HFFc6 (cell line): ENCODE measurements at regions not wholly inside any gene's neighbourhood (a gene's known extent, or its start where the extent isn't known, plus 50 kb on each side); places are given as distances from the start of the nearest gene placed in this dataset.
"Not testable (repeated sequence)": the region's sequence is repeated elsewhere in the genome, so short reads cannot be mapped to it uniquely, and the experiment has no call there.

Experiments
- DNase-seq: peaks from one replicate; pipeline ENCODE4 v3.0.0-alpha.2; 2018
- H3K27ac Mint-ChIP-seq: 2 replicates; pipeline ENCODE4 v1.8.0; 2020; ENCODE audit warnings: mild to moderate bottlenecking, mixed read lengths
- H3K27me3 Mint-ChIP-seq: 2 replicates; pipeline ENCODE4 v1.8.0; 2021; ENCODE audit warnings: mild to moderate bottlenecking, moderate library complexity, mixed read lengths; ENCODE audit not compliant: insufficient read depth
- H3K36me3 Mint-ChIP-seq: 2 replicates; pipeline ENCODE4 v1.8.0; 2021; ENCODE audit warnings: low read depth, mixed read lengths
- H3K4me1 Mint-ChIP-seq: 2 replicates; pipeline ENCODE4 v1.8.0; 2020; ENCODE audit warnings: low read depth, mixed read lengths
- H3K4me3 Mint-ChIP-seq: 2 replicates; pipeline ENCODE4 v1.8.0; 2020; ENCODE audit warnings: mild to moderate bottlenecking, moderate library complexity, mixed read lengths
- H3K9me3 Mint-ChIP-seq: 2 replicates; pipeline ENCODE4 v1.8.0; 2020; ENCODE audit warnings: mild to moderate bottlenecking, mixed read lengths
- CTCF ChIP-seq: fragments of 200-600 bp; sonication (generic); IDR thresholded peaks from 2 replicates; pipeline ENCODE4 v1.5.0; 2021; ENCODE audit warnings: antibody characterized with exemption, mild to moderate bottlenecking

GRCh38 chr4:189136462-189136861 lies 804.2 kb upstream of the FRG1 start:
- H3K27ac Mint-ChIP-seq: no peak overlapping the region
- H3K36me3 Mint-ChIP-seq: no peaks in the 10 kb centered on the region
- no peak overlapping the region for H3K4me3 Mint-ChIP-seq
- H3K4me1 Mint-ChIP-seq: no peaks in the 10 kb centered on the region
- no peak for DNase-seq
- H3K27me3 Mint-ChIP-seq: no peaks in the 10 kb centered on the region; the same call in none of the 2 replicates
- TF ChIP-seq CTCF: no peak
- no peaks in the 10 kb centered on the region for H3K9me3 Mint-ChIP-seq

DNA sequence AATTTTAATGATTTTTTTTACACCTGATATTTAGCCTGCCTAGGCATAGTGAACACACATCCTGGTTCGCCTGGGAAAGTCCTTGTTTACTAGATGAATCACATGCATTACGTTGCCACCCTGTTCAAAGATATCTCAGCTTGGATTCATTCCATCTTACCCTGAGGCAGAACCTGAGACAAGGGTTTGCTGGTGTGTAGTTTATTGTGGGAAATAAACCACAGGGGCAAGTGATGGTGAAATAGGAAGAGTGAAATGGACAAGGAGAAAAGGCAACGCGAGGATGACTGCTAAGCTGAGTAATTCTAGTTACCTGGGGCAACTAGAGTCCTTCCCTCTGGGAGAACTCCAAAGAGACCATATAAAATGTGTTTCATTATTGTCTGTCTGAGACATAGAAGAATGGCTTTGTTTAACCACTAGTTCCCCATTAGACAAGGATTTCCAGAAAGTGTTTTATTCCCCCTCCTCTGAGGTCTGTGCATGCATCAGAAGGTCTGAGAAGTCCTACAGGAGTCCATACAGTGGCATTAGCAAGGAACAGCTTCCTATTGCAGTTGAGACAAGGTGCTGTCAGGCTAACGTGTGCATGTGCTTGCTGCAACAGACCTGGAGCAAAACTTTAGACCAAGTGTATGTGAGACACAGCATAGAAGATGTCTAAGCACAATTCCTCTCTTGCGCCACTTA lies 797.3 kb upstream of the FRG1 start:
- peaks cover 3% of the 10 kb centered on the region for H3K27me3 Mint-ChIP-seq
- no peak overlapping the region for H3K4me3 Mint-ChIP-seq
- peak; percentile 66 for DNase-seq
- H3K27ac Mint-ChIP-seq: no peak overlapping the region
- H3K4me1 Mint-ChIP-seq: no peaks in the 10 kb centered on the region
- H3K36me3 Mint-ChIP-seq: no peaks in the 10 kb centered on the region
- TF ChIP-seq CTCF: no peak
- no peaks in the 10 kb centered on the region for H3K9me3 Mint-ChIP-seq

DNA sequence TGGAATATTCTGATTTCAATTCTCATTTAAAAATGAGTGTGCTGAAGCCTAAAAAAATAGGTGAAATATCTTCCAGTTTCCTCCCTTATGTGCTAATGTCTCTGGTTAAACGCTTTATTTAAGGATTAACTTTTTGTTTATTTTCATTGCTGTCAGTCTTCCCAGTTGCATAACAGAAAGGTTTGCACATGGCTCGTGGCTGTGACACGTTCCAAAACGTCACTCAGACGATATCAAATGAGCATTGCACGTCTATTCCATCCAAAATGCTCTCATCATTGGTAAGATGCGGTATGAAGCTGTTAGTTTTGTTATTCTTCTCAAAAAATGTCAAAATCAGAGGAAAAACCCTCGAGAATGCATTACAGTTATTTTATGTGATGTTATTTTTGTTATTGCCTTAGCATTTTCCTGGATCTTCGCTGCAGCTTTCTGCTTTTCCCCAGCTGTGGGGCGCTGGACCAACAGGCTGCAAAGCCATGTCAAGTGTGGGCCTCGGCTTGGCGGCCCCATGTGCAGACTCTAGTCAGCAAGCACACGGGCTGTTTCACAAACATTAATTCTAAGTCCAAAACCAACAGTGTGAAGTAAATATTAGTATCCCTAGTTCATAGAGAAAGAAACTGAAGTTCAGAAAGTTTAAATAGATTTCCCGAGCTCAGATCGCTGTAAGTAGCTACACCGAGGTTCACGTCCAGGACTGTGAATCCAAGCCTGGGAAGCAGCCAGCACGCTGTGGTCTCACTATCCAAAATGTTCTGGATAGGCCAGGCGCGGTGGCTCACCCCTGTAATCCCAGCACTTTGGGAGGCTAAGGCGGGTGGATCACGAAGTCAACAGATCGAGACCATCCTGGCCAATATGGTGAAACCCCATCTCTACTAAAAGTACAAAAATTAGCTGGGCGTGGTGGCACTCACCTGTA lies 793.4 kb upstream of the FRG1 start:
- no peak for TF ChIP-seq CTCF
- no peak overlapping the region for H3K27ac Mint-ChIP-seq
- no peaks in the 10 kb centered on the region for H3K9me3 Mint-ChIP-seq
- H3K27me3 Mint-ChIP-seq: peaks cover 3% of the 10 kb centered on the region
- no peak overlapping the region for H3K4me3 Mint-ChIP-seq
- DNase-seq: no peak
- no peaks in the 10 kb centered on the region for H3K4me1 Mint-ChIP-seq
- H3K36me3 Mint-ChIP-seq: no peaks in the 10 kb centered on the region

DNA sequence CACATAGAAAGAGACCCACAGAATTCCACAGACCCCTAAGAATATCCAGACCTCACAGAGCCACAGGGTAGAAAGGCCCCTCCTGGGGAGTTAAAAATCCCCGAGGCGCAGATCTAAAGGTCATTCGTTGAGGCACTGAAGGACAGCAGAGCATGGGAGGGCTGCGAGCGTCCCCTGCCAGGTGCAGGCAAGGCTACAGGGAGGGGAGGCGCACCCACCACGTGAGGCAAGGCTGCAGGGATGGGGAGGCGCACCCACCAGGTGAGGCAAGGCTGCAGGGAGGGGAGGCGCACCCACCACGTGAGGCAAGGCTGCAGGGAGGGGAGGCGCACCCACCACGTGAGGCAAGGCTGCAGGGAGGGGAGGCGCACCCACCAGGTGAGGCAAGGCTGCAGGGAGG lies 785.6 kb upstream of the FRG1 start:
- not testable (repeated sequence) for H3K4me1 Mint-ChIP-seq, H3K27me3 Mint-ChIP-seq, H3K4me3 Mint-ChIP-seq, H3K36me3 Mint-ChIP-seq, H3K27ac Mint-ChIP-seq, H3K9me3 Mint-ChIP-seq, DNase-seq

- H3K4me1 Mint-ChIP-seq: no peaks in the 10 kb centered on the region
- no peak overlapping the region for H3K27ac Mint-ChIP-seq
- H3K36me3 Mint-ChIP-seq: no peaks in the 10 kb centered on the region
- no peak overlapping the region for H3K4me3 Mint-ChIP-seq
- H3K9me3 Mint-ChIP-seq: no peaks in the 10 kb centered on the region; the same call in 1 of the 2 replicates
- no peak for DNase-seq
- H3K27me3 Mint-ChIP-seq: no peaks in the 10 kb centered on the region; the same call in none of the 2 replicates
- TF ChIP-seq CTCF: no peak
Measured at GRCh38 chr4:189162073-189162789, 778.4 kb upstream of the FRG1 start.
